Endodermal cell (in vitro differentiated cells): ENCODE measurements at regions not wholly inside any gene's neighbourhood (a gene's known extent, or its start where the extent isn't known, plus 50 kb on each side); places are given as distances from the start of the nearest gene placed in this dataset.

Source experiments
- DNase-seq: peaks from one replicate; pipeline ENCODE4 v3.0.0-alpha.2; 2017
- H3K27ac ChIP-seq: 2 replicates; pipeline ENCODE4 v1.5.1; 2013; ENCODE audit warnings: mild to moderate bottlenecking, low read depth, low read length, moderate library complexity
- H3K27me3 ChIP-seq: 2 replicates; pipeline ENCODE4 v1.6.1; 2013; ENCODE audit warnings: mild to moderate bottlenecking, low read length, moderate library complexity; ENCODE audit not compliant: insufficient read depth, control insufficient read depth, poor library complexity, severe bottlenecking
- H3K36me3 ChIP-seq: 2 replicates; pipeline ENCODE4 v1.7.0; 2013; ENCODE audit warnings: mild to moderate bottlenecking, low read length, moderate library complexity; ENCODE audit not compliant: control insufficient read depth, insufficient read depth
- H3K4me1 ChIP-seq: one replicate; pipeline ENCODE4 v1.7.0; 2013; ENCODE audit warnings: low read length; ENCODE audit not compliant: control insufficient read depth, insufficient read depth
- H3K4me3 ChIP-seq: 2 replicates; pipeline ENCODE4 v1.5.1; 2013; ENCODE audit warnings: mild to moderate bottlenecking, low read length, moderate library complexity
- H3K9ac ChIP-seq: 2 replicates; pipeline ENCODE4 v1.6.1; 2013; ENCODE audit warnings: mild to moderate bottlenecking, low read length, moderate library complexity; ENCODE audit not compliant: poor library complexity, severe bottlenecking; ENCODE audit errors: extremely low read depth
- H3K9me3 ChIP-seq: 2 replicates; pipeline ENCODE4 v1.6.1; 2013; ENCODE audit warnings: mild to moderate bottlenecking, low read length, moderate library complexity; ENCODE audit not compliant: control insufficient read depth
- H3K27ac Mint-ChIP-seq: 2 replicates; pipeline ENCODE4 v1.8.0; 2020; ENCODE audit warnings: mixed read lengths
- H3K27me3 Mint-ChIP-seq: 2 replicates; pipeline ENCODE4 v1.8.0; 2021; ENCODE audit warnings: mild to moderate bottlenecking, mixed read lengths; ENCODE audit not compliant: insufficient read depth
- H3K36me3 Mint-ChIP-seq: 2 replicates; pipeline ENCODE4 v1.8.0; 2020; ENCODE audit warnings: low read depth, mixed read lengths
- H3K4me1 Mint-ChIP-seq: 2 replicates; pipeline ENCODE4 v1.8.0; 2020; ENCODE audit warnings: mixed read lengths
- H3K4me3 Mint-ChIP-seq: 2 replicates; pipeline ENCODE4 v1.8.0; 2020; ENCODE audit warnings: mild to moderate bottlenecking, moderate library complexity, mixed read lengths
- H3K9me3 Mint-ChIP-seq: 2 replicates; pipeline ENCODE4 v1.8.0; 2020; ENCODE audit warnings: mild to moderate bottlenecking, mixed read lengths
- CTCF ChIP-seq: fragments of 200-600 bp; sonication (generic); conservative IDR thresholded peaks from 2 replicates; pipeline ENCODE4 v1.5.0; 2021; ENCODE audit warnings: antibody characterized with exemption, mild to moderate bottlenecking
- WGBS, 2 experiments: methylation state at CpG; one replicate each; pipeline versions ENCODE4 v1.1.5 to v1.1.7; 2013; ENCODE audit warnings: missing lambda C conversion rate in 2 of 2, mixed read lengths in 1 of 2; ENCODE audit not compliant: insufficient coverage in 1 of 2, insufficient read length in 1 of 2; 5-methylcytosine and 5-hydroxymethylcytosine counted together

- TF ChIP-seq CTCF, result no peak
- H3K4me1 Mint-ChIP-seq, result no peaks in the 10 kb centered on the region
- no peak overlapping the region for H3K27ac Mint-ChIP-seq
- no peak overlapping the region for H3K4me3 Mint-ChIP-seq
- Histone ChIP-seq H3K9me3 (no peaks in the 10 kb centered on the region), H3K4me3 (no peak overlapping the region), H3K9ac (no peak overlapping the region), H3K36me3 (no peaks in the 10 kb centered on the region), H3K27me3 (no peaks in the 10 kb centered on the region), H3K4me1 (no peaks in the 10 kb centered on the region), H3K27ac (no peak overlapping the region)
- no peaks in the 10 kb centered on the region for H3K27me3 Mint-ChIP-seq
- peaks cover 1% of the 10 kb centered on the region for H3K9me3 Mint-ChIP-seq
- DNase-seq, result no peak
- H3K36me3 Mint-ChIP-seq, result no peaks in the 10 kb centered on the region
- 88% methylated on average over 5 of the region's 5 CpGs; no CpG with 5 or more reads in 1 of the 2 experiments for WGBS, 2 experiments
Measured at GRCh38 chr5:84585218-84585617, 200.5 kb upstream of the EDIL3 start.

GRCh38 chr5:84578226-84578625 is 193.5 kb upstream of the EDIL3 start:
- TF ChIP-seq CTCF, result no peak
- H3K27me3 Mint-ChIP-seq, result no peaks in the 10 kb centered on the region
- peaks cover 6% of the 10 kb centered on the region for H3K4me1 Mint-ChIP-seq
- peaks cover 1% of the 10 kb centered on the region for H3K9me3 Mint-ChIP-seq
- no peak overlapping the region for H3K27ac ChIP-seq
- no peaks in the 10 kb centered on the region for H3K36me3 Mint-ChIP-seq
- H3K27ac Mint-ChIP-seq, result no peak overlapping the region
- no peak for DNase-seq
- no peaks in the 10 kb centered on the region for H3K36me3 ChIP-seq
- no peaks in the 10 kb centered on the region for H3K4me1 ChIP-seq
- H3K4me3 ChIP-seq, result no peak overlapping the region
- H3K27me3 ChIP-seq, result no peaks in the 10 kb centered on the region
- WGBS, 2 experiments, result 82 to 87% methylated on average over 5 of the region's 5 CpGs
- no peaks in the 10 kb centered on the region for H3K9me3 ChIP-seq
- no peak overlapping the region for H3K9ac ChIP-seq
- H3K4me3 Mint-ChIP-seq, result no peak overlapping the region

GRCh38 chr5:84573017-84573712 is 188.5 kb upstream of the EDIL3 start:
- Mint-ChIP-seq H3K27me3 (no peaks in the 10 kb centered on the region), H3K9me3 (no peaks in the 10 kb centered on the region), H3K4me1 (peaks cover 3% of the 10 kb centered on the region), H3K36me3 (no peaks in the 10 kb centered on the region), H3K4me3 (no peak overlapping the region), H3K27ac (no peak overlapping the region)
- Histone ChIP-seq H3K4me3 (no peak overlapping the region), H3K36me3 (no peaks in the 10 kb centered on the region), H3K4me1 (peaks cover 2% of the 10 kb centered on the region), H3K9ac (no peak overlapping the region), H3K27ac (no peak overlapping the region), H3K9me3 (no peaks in the 10 kb centered on the region), H3K27me3 (no peaks in the 10 kb centered on the region)
- TF ChIP-seq CTCF, result no peak
- DNase-seq, result no peak
- WGBS, 2 experiments, result 95 to 100% methylated on average over 1 to 3 of the region's 3 CpGs
